Gastrocnemius medialis (tissue), 4 donors: ENCODE measurements at regions not wholly inside any gene's neighbourhood (a gene's known extent, or its start where the extent isn't known, plus 50 kb on each side); places are given as distances from the start of the nearest gene placed in this dataset.

Source experiments
- CTCF ChIP-seq, 5 experiments: fragments of 450-650 bp in 3 of 5; fragments of 200-600 bp in 2 of 5; sonication (generic) in 2 of 5; IDR thresholded peaks in 4 of 5; conservative IDR thresholded peaks in 1 of 5; 1 replicate in 4 of 5; 2 replicates in 1 of 5; pipeline ENCODE4 v1.5.1; 2016 to 2019; ENCODE audit warnings: antibody characterized with exemption in 5 of 5, mild to moderate bottlenecking in 3 of 5, moderate library complexity in 3 of 5
- POLR2A ChIP-seq, 2 donors: fragments of 450-650 bp; IDR thresholded peaks; one replicate each; pipeline ENCODE4 v1.6.1; 2017; ENCODE audit warnings: antibody characterized with exemption in 2 of 2, mild to moderate bottlenecking in 2 of 2, moderate library complexity in 2 of 2

- no peak for TF ChIP-seq CTCF (IDR thresholded peaks at IDR 0.05 in 4 of 5, conservative IDR thresholded peaks at IDR 0.05 in 1 of 5)
- TF ChIP-seq POLR2A (IDR thresholded peaks at IDR 0.05), result no peak
These were observed 91.9 kb downstream of the RTP5 start for GRCh38 chr2:241961454-241961853.
